GM21515 (cell line): ENCODE measurements at regions not wholly inside any gene's neighbourhood (a gene's known extent, or its start where the extent isn't known, plus 50 kb on each side); places are given as distances from the start of the nearest gene placed in this dataset.
"Not testable (repeated sequence)": the region's sequence is repeated elsewhere in the genome, so short reads cannot be mapped to it uniquely, and the experiment has no call there.

Experiments
- ATAC-seq: cut with Tn5 transposase; IDR thresholded peaks from one replicate; pipeline ENCODE4 v1.9.1; 2021; ENCODE audit not compliant: unreplicated experiment

DNA sequence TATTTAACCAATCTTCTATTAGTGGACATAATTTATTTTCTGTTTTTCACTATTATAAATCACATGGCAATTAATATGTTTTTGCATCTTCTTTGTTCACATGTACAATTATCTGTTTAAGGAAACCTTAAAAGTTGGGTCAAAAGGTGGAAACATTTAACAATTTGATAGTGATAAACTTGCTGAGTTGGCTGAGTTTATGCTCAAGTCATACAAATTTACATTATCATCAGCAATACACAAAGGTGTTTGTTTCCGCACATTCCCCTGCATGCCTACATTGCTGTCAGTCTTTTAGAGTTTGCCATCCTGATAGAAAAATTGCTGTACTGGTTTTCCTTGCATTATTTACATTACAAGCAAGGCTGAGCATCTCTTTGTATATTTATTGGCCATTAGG, 139.5 kb downstream of the KCNRG start:
- no peak for ATAC-seq

- no peak for ATAC-seq
These were observed 140.9 kb downstream of the KCNRG start for GRCh38 chr13:50156140-50156539.

DNA sequence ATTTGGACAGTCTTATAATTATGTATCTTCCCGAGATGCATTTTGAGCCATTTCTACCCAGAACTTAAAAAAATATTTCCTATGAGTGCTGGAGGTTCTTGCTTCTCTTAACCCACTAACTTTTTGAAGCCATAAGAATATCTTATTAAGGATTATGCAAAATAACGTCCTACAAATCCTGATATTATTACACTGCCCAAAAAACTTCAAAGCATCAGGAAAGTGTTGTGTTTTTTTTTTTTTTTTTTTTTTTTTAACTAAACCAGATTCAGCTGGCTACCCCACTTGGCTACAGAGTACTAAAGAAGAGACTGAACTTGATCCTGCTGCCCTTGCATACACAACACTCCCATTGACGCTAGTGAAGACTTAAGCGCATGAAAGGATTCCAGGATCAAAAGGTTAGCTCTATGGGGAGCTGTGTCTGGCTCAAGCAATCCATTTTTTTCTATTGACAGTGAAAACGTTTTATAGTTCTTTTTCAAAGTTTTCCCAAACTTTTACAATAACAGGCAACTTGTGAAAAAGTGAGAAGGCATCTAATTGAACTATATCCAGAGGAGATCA, 141.4 kb downstream of the KCNRG start:
- ATAC-seq = no peak

DNA sequence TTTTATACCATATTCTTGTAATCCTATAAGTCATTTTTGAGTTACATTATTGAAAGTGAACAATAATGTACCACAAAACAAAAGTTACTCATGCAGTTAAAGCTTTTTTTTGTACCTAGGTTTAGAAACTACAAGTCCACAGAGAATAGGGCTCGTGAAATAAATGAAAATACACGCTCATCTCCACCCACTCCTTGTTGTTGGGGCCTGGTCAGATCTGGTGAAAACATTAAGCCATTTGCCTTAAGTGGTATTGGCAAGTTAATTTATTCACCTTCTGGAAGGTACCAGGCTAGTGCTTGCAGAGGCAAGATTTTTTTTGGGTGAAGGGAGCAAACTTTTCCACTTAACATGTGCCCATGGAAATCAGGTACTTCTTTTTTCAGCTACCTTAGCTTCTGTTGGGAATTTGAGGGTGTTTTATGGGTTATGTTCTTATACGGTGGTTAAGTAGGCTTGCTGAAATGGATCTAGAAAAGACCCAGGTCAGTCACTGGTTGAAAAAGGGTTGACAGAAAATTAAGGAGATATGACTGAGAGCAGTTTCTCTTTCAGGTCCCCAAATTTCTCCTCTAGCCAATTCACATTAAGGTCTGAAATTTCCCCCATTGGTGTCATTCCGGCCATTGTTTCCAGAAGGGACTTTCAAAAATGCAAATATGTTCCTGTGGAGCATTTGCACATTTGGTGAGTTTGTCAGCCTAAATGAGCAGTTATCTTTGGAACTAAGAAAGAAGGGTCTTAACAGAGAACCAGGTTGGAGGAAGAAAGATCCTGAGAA, 143.3 kb downstream of the KCNRG start:
- no peak for ATAC-seq

DNA sequence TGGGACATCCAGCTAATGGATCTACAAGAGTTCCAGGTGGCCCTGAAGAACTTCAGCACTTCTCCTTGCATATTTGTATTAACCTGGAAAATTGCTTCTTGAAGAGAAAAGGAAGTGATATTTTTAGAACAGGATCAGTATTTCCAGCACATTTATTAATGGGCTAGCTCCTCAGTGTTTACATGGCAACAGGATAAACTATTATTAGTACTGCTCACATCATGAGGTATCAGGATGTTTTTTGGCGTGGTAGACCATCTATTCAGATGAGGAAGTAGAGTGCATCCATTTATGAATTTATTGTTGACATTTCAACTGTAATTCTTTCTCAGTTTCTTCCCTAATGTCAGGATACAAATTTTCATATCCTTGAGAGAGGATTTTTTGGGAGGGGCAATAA, 144.4 kb downstream of the KCNRG start:
- no peak for ATAC-seq

DNA sequence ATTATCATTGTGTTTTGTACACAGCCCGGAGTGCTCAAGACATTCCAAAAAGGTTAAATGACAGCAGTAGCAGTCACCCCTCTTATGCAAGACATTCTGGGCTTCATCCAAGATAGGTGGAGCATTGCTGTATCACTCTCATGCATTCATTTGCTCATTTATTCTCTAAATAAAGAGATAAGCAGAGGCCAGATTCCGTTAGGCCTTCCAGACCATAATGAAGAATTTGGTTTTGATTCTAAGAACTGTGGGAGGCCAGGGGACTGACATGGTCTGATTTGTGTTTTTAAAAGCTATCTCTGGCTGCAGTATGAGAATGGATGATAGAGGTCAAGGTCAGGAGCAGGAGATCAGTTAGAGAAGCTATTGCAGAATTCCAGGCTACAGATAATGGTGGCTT, 145.8 kb downstream of the KCNRG start:
- ATAC-seq = no peak

DNA sequence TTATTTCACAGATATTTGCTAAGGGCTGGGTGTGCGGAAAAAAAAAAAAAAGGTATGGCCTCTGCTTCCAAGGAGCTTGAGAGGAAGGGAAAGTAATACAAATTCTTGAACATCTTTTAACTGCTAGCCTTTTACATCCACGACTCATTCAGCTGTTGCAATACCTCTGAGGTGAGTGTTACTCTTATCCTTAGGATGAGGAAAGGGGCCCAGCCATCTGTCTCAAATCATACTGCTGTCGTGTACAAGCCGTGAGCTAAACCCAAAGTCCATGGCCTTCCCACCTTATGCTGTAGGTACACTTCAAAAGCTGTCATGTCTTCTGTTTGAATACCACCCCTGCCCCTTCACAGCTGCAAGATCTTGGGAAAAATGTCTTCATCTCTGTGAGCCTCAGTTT, 146.8 kb downstream of the KCNRG start:
- ATAC-seq = no peak

GRCh38 chr13:50162567-50162966, 147.3 kb downstream of the KCNRG start:
- no peak for ATAC-seq

- ATAC-seq = no peak
These were observed 152.1 kb downstream of the KCNRG start for GRCh38 chr13:50167224-50167947.

GRCh38 chr13:50167967-50168366, 152.7 kb downstream of the KCNRG start:
- ATAC-seq = no peak

GRCh38 chr13:50168786-50169185, 153.5 kb downstream of the KCNRG start:
- ATAC-seq = no peak

GRCh38 chr13:50170447-50171037, 155.3 kb downstream of the KCNRG start:
- no peak for ATAC-seq

DNA sequence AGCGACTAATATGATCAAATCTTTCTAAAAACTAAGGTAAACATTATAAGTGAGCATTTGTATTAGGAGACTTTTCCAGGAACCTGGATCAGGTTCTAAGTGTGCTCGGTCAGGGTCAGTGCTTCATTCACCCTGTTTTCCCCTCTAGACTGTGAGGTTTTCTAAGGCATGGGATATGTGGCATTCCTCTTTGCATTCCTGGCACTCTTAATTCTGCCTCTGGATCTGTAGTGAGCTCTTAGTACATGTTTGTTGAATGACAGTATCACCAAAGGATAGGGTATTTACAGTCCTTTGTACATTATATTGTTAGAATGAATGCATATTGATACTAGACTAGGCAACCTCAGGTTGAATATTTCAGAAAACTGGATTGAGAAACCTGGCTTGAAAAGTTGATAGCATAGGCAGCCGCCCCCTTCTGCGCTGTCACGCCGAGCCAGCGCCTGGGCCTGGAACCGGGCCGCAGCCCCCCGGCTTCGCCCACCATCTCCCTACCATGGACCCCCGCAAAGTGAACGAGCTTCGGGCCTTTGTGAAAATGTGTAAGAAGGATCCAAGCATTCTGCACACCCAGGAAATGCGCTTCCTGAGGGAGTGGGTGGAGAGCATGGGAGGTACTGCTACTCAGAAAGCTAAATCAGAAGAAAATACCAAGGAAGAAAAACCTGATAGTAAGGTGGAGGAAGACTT, 156.5 kb downstream of the KCNRG start:
- no peak for ATAC-seq

DNA sequence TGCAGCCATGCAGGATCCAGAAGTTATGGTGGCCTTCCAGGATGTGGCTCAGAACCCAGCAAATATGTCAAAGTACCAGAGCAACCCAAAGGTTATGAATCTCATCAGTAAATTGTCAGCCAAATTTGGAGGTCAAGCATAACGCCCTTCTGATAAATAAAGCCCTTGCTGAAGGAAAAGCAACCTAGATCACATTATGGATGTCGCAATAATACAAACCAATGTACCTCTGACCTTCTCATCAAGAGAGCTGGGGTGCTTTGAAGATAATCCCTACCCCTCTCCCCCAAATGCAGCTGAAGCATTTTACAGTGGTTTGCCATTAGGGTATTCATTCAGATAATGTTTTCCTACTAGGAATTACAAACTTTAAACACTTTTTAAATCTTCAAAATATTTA, 157.8 kb downstream of the KCNRG start:
- not testable (repeated sequence) for ATAC-seq

DNA sequence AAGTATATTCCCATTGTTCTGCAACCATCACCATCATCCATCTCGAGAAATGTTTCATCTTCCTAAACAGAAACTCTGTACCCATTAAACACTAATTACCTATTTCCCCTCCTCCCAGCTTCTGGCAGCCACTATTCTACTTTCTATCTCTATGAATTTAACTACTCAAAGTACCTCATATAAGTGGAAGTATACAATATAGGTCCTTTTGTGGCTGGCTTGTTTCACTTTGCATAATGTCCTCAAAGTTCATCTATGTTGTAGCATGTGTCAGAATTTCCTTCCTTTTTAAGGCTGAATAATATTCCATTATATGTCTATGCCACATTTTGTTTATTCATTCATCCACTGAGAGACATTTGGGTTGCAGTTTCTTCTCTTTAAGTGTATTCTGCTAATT, 159.4 kb downstream of the KCNRG start:
- ATAC-seq = no peak

DNA sequence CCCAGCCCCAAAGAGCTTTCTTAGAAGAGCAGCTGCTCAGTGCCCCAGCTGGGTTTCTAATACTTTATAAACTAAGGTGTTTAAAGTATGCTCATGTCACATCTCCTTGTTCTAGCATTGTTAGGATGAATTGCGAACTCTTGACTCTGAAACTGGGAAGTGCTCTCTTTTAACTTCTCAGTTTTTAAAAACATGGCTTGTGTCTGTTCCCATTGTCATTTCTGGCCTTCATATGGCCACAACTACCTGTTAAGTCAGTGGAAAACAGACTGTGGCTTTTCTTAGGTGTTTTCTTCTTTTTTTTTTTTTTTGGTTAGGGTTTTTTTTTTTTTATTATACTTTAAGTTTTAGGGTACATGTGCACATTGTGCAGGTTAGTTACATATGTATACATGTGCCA, 164.7 kb downstream of the KCNRG start:
- ATAC-seq = no peak

DNA sequence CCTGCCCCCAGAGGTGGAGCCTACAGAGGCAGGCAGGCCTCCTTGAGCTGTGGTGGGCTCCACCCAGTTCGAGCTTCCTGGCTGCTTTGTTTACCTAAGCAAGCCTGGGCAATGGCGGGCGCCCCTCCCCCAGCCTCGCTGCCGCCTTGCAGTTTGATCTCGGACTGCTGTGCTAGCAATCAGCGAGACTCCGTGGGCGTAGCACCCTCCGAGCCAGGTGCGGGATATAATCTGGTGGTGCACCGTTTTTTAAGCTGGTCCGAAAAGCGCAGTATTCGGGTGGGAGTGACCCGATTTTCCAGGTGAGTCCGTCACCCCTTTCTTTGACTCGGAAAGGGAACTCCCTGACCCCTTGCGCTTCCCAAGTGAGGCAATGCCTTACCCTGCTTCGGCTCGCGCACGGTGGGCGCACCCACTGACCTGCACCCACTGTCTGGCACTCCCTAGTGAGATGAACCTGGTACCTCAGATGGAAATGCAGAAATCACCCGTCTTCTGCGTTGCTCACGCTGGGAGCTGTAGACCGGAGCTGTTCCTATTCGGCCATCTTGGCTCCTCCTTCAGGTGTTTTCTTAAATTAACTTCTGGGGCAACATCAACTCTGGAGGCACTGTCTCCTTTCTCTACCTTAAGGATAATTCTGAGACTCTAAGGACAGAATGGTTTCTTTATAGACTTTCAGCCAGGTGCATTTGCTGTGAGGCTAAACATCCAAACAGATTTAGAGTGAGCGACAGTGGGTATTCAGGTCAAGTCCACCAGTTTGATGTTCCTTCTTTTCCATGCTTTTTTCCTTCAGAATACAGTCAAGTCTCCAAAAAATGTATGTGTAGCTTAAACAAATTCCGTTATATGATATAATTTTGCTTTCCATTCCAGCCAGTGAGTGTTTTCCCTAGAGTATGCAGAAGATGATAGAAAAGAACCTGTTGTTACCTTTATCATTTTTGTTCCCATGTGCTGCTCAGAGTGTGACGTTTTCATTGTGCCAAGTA, 170.8 kb downstream of the KCNRG start:
- ATAC-seq = not testable (repeated sequence)

DNA sequence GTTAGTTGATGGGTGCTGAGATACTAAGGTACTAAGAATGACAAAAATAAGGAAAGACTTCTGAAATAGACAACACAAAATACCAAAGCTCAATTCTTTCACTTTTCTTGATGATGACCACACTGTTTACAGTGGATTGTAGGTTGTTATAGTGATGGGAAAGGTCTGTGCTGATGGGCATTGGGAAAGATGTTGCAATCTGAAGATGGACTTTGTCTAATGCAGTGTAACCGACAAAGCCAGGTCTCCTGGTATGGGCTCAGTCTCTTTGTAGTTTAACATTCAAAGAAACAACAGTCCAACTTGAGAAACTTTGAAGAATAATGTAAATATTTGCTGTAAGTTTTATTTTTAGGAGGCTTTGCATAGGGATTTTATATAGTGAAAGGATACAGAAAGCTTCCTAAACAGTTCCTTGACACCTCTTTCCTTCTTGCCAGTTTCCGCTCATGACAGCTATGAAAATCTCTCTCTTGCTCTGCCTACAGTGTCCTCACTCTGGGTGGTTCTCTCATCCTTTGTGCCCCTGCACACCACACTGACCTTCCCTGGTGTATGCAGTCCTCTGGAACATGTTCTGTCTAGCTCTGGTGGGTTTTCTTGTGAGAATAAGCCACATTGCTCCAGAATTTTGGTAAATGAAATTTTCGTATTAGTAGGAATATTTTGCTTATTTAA, 172.2 kb downstream of the KCNRG start:
- ATAC-seq = no peak

DNA sequence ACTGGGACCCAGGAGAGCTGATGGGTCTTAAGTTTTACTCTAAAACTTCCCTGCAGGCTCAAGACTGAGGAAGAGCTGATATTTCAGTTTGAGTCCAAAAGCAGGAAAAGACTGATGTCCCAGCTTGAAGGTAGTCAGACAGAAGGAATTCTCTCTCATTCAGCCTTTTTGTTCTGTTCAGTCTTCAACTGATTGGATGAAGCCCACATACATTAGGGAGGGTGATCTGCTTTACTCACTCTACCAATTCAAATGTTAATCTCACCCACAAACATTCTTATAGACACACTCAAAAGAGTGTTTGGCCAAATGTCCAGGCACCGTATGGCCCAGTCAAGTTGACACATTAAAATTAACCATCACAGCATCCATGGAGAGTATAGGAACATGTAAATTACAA, 173.5 kb downstream of the KCNRG start:
- ATAC-seq = no peak

DNA sequence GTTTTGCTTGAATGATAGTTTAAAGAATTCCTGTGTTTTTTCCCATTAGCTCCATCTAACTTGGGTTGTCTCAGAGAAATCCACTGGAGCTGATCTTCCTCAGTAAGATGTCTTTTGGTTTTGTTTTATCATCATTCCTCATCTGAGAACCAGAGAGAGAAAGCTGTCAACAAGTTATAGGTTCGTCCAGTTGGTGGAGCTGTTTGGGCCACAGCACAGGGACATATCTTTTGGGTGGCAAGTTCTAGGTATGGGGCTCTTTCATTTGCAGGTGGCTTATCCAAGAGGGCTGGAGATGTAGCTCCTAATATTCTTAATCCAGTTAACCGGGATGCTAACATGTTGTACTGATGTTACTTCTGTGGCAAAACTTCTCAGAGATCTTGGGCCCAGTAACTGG, 174.2 kb downstream of the KCNRG start:
- no peak for ATAC-seq
